Activated naive CD4-positive, alpha-beta T cell treated with anti-CD3 and anti-CD28 coated beads for 36 hours (primary cell): ENCODE measurements at regions not wholly inside any gene's neighbourhood (a gene's known extent, or its start where the extent isn't known, plus 50 kb on each side); places are given as distances from the start of the nearest gene placed in this dataset.

Experiments used
- CTCF ChIA-PET: fragments of 350-600 bp; sonication (Branson Sonifier 250); formaldehyde crosslinking; loops from one replicate; lab custom pipeline; 2021; ENCODE audit warnings: antibody characterized with exemption; lab: Charles Lee
- DNase-seq: peaks from one replicate; pipeline ENCODE4 v3.0.0-alpha.2; 2020
- H3K27ac Mint-ChIP-seq: one replicate; pipeline ENCODE4 v1.8.0; 2021; ENCODE audit warnings: mild to moderate bottlenecking, mixed read lengths
- H3K27me3 Mint-ChIP-seq: one replicate; pipeline ENCODE4 v1.8.0; 2021; ENCODE audit warnings: low read depth, mixed read lengths
- H3K36me3 Mint-ChIP-seq: one replicate; pipeline ENCODE4 v1.8.0; 2021; ENCODE audit warnings: low read depth, mixed read lengths
- H3K4me1 Mint-ChIP-seq: one replicate; pipeline ENCODE4 v1.8.0; 2021; ENCODE audit warnings: low read depth, mixed read lengths
- H3K4me3 Mint-ChIP-seq: one replicate; pipeline ENCODE4 v1.8.0; 2021; ENCODE audit warnings: mild to moderate bottlenecking, moderate library complexity, mixed read lengths
- H3K9me3 Mint-ChIP-seq: one replicate; pipeline ENCODE4 v1.8.0; 2021; ENCODE audit warnings: mixed read lengths
- intact Hi-C: fragments of 100-400 bp; cut with micrococcal nuclease; formaldehyde crosslinking; loops from one replicate; pipeline ENCODE4 v1.15.1; 2023

DNA sequence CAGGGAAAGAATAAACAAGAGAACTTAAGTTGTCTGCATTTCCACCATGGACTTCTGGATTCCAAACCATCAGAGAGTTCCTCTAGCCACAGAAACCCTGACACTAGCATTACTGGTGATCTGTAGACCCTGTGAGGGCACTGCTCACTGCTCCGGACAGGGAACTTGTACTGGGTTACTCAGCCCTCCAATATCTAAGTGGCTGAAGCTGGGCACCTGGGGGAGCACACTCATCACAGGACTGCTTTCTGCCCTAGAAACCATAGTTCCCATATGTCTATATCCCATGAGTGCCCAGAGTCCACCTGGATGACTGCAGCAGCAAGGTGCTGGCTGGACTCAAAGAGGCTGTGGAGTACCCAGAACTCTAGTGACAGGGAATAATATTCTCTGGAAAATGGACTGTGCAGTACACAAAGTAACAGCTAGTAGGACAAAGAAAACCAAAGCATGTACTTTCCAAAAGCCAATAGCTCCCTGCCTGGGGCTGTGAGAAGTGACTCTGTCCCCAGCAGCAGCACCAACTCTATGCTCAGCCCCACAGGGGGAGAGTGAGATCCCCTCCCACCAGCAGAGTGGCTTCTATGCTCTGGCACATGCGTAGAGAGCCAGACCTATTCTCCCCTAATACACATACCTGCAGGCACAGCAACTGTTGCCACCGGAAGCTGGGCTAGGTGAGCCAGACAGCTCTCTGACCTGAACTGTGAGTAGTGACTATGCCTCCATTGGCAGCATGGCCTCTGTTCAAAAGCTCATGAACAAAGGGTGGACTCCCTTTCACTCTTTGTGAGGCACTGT lies 472.9 kb upstream of the FTMT start:
- Mint-ChIP-seq H3K9me3 (peaks cover 1% of the 10 kb centered on the region), H3K27me3 (no peaks in the 10 kb centered on the region), H3K36me3 (no peaks in the 10 kb centered on the region), H3K4me3 (no peak overlapping the region), H3K4me1 (no peaks in the 10 kb centered on the region), H3K27ac (no peak overlapping the region)
- no peak for DNase-seq
- CTCF ChIA-PET = no interaction called here
- intact Hi-C loops = no loop called here

DNA sequence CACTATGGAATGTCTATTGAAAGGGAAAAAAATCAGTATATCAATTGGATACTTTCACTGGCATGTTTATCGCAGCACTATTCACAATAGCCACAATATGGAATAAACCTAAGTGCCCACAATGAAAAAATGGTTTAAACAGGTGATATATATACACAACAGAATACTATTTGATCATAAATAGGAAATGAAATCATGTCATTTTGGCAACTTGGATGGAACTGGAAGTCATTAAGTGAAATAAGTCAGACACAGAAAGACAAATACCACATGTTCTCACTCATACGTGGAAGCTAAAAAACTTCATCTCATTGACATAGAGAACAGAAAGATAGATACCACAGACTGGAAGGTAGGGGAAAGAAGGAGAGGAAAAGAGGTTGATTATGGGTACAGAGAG lies 471.6 kb upstream of the FTMT start:
- Mint-ChIP-seq H3K27me3 (no peaks in the 10 kb centered on the region), H3K9me3 (peaks cover 1% of the 10 kb centered on the region), H3K36me3 (no peaks in the 10 kb centered on the region), H3K27ac (no peak overlapping the region), H3K4me3 (no peak overlapping the region), H3K4me1 (no peaks in the 10 kb centered on the region)
- CTCF ChIA-PET = no interaction called here
- intact Hi-C loops = no loop called here
- no peak for DNase-seq

DNA sequence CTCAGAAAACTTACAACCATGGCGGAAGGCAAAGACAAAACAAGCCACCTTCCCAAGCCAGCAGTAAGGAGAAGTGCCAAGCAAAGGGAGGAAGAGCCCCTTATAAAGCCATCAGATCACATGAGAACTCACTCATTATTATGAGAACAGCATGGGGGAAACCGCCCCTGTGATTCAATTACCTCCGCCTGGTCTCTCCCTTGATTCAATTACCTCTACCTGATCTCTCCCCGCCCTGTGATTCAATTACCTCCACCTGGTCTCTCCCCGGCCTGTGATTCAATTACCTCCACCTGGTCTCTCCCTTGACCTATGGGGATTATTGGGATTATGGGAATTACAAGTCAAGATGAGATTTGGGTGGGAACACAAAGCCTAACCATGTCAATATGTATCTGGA lies 467.3 kb upstream of the FTMT start:
- no peak for DNase-seq
- Mint-ChIP-seq H3K4me1 (no peaks in the 10 kb centered on the region), H3K9me3 (peaks cover 1% of the 10 kb centered on the region), H3K27me3 (no peaks in the 10 kb centered on the region), H3K36me3 (no peaks in the 10 kb centered on the region), H3K4me3 (no peak overlapping the region), H3K27ac (no peak overlapping the region)
- CTCF ChIA-PET = no interaction called here
- intact Hi-C loops = no loop called here

DNA sequence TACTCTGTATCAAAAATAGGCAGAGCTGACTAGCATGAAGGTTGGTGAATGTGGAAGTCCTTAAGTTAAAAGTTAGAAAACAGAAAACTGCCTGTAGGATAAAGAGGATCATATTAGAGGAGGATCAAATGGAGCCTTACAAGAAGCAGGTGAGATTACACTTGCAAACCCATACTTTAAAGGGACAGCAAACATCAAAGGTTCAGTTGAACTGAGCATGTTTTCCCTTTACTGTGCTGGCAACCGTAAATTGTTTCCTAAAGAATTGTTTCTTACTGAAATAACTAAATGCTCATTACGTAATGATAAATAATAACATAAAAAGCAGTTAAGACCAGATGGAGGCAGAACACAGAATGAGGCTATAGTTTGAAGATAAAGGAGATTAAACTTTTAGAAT lies 465.3 kb upstream of the FTMT start:
- H3K36me3 Mint-ChIP-seq = no peaks in the 10 kb centered on the region

DNA sequence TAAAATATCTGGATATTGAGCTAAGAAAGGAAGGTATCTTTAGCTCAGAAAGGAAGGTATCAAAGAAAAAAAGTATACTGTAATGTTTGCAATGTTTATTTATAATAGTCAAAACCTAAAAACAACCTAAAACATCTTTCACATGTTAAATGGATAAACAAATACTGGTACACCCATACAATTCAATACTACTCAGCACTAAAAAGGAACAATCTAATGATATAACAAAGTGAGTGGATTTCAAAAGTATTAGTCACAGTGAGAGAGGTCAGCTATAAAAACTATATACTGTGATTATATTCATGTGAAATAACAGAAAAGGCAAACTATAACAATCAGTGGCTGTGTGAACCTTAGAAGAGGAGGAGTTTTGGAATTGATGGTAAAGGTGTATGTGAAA lies 455.0 kb upstream of the FTMT start:
- no peak for DNase-seq
- CTCF ChIA-PET = no interaction called here
- intact Hi-C loops = no loop called here
- Mint-ChIP-seq H3K9me3 (peaks cover 5% of the 10 kb centered on the region), H3K4me1 (no peaks in the 10 kb centered on the region), H3K4me3 (no peak overlapping the region), H3K36me3 (no peaks in the 10 kb centered on the region), H3K27ac (no peak overlapping the region), H3K27me3 (no peaks in the 10 kb centered on the region)

More for the DNA sequence above, 465.3 kb upstream of the FTMT start:
- no peak overlapping the region for H3K27ac Mint-ChIP-seq
- intact Hi-C loops = no loop called here
- H3K9me3 Mint-ChIP-seq = no peaks in the 10 kb centered on the region
- no peaks in the 10 kb centered on the region for H3K4me1 Mint-ChIP-seq
- no peak overlapping the region for H3K4me3 Mint-ChIP-seq
- DNase-seq = no peak
- no peaks in the 10 kb centered on the region for H3K27me3 Mint-ChIP-seq
- CTCF ChIA-PET = no interaction called here

DNA sequence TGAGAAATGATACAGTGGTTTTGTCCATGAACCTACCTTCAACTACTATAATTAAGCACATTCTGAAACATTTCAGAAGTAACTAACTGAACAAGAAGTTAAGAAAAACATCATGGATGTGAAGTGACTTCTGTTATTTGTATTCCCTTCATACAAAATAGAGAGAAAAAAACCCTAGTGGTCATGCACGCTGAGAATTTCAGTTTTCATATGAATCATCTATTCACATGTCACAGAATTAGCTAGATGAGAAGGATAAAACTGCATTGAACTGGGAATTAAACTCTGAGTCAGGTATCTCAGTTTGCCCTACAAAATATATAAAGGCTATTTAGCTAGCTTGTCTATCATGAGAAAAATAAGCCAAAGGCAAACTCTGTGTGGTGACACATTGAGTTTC lies 451.8 kb upstream of the FTMT start:
- no peaks in the 10 kb centered on the region for H3K4me1 Mint-ChIP-seq
- H3K9me3 Mint-ChIP-seq = peaks cover 11% of the 10 kb centered on the region
- H3K27ac Mint-ChIP-seq = no peak overlapping the region
- intact Hi-C loops = no loop called here
- CTCF ChIA-PET = no interaction called here
- DNase-seq = no peak
- H3K36me3 Mint-ChIP-seq = no peaks in the 10 kb centered on the region
- H3K27me3 Mint-ChIP-seq = no peaks in the 10 kb centered on the region
- H3K4me3 Mint-ChIP-seq = no peak overlapping the region

DNA sequence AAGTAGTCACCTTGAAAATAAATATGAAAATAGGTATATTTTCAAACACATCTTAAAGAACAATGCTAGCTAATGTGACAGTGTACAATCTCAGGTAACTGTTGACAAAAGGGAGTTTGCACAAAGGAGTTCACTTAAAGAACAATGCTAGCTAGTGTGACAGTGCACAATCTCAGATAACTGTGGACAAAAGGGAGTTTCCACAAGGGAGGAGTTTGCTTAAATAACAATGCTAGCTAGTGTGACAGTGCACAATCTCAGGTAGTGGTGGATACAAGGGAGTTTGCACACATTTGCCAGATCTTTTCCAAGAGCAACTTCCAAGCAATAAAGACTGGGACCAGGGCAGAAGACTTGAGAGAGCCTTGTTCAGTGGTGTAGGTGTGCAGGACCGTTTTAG lies 442.9 kb upstream of the FTMT start:
- DNase-seq = no peak
- Mint-ChIP-seq H3K4me1 (no peaks in the 10 kb centered on the region), H3K27me3 (no peaks in the 10 kb centered on the region), H3K27ac (no peak overlapping the region), H3K4me3 (no peak overlapping the region), H3K9me3 (peaks cover 2% of the 10 kb centered on the region), H3K36me3 (no peaks in the 10 kb centered on the region)
- intact Hi-C loops = no loop called here
- CTCF ChIA-PET = no interaction called here

DNA sequence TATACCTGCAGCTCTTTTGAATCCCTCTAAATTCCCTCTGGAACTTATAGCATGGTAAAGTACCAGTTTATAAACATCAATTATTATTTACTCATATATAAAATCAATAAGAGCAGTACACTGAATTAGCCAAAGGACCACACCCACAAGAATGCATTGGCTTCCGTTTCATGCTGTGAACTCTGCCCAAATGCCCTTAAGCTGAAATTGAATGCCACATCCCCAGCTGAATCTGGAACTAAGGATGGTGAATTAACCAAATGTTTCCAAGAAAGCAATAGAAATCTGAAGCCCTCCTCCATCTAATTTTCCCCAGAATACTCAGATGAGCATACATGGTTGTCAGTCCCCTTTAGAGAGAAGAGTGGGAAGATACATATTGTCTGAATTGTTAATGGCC lies 436.4 kb upstream of the FTMT start:
- no peak overlapping the region for H3K4me3 Mint-ChIP-seq
- no peaks in the 10 kb centered on the region for H3K27me3 Mint-ChIP-seq
- intact Hi-C loops = no loop called here

DNA sequence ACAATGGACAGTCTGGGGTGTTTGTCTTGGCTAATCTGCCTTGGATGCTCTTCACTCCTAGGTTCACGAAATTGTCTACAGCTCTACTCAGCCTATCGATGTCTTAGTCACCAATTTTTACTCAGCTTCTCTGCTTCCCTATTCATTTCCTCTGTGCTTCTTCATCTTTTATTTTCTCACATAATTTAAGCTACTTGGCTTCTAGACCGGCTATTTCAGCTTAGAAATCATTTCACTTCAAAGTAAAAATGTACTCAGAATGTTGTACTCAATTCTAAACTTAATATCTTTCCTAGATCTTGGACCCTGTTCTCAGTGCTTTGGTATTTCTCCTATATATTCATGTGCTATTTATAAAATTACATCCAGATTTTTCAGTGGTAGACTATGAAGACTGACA lies 430.0 kb upstream of the FTMT start:
- H3K4me1 Mint-ChIP-seq = no peaks in the 10 kb centered on the region
- H3K36me3 Mint-ChIP-seq = no peaks in the 10 kb centered on the region

More for the DNA sequence above, 436.4 kb upstream of the FTMT start:
- H3K9me3 Mint-ChIP-seq = peaks cover 11% of the 10 kb centered on the region
- CTCF ChIA-PET = no interaction called here
- no peak overlapping the region for H3K27ac Mint-ChIP-seq
- DNase-seq = no peak
- H3K36me3 Mint-ChIP-seq = no peaks in the 10 kb centered on the region
- no peaks in the 10 kb centered on the region for H3K4me1 Mint-ChIP-seq

DNA sequence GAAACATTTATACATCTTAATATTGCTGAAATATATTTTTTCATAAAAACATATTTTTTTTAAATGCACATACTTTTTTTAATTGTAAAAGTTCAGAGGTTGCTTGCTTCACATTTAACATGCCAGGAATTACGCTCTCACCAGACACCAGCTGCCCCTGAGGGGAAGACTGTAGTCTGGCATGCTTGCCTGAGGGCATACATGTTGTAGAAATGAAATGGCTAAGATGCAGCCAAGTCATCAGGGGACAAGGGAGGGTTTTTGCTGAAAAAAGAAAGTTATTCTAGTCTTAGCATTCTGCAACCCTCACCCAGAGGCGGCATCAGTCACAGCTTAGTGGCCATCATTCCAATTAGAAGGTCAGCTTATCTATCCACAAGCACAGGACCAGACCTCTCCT lies 426.7 kb upstream of the FTMT start:
- intact Hi-C loops = no loop called here
- no peak for DNase-seq
- no peak overlapping the region for H3K4me3 Mint-ChIP-seq
- CTCF ChIA-PET = no interaction called here
- H3K36me3 Mint-ChIP-seq = no peaks in the 10 kb centered on the region
- no peaks in the 10 kb centered on the region for H3K27me3 Mint-ChIP-seq
- H3K9me3 Mint-ChIP-seq = peaks cover 4% of the 10 kb centered on the region
- no peaks in the 10 kb centered on the region for H3K4me1 Mint-ChIP-seq
- H3K27ac Mint-ChIP-seq = no peak overlapping the region

More for the DNA sequence above, 430.0 kb upstream of the FTMT start:
- no peak overlapping the region for H3K27ac Mint-ChIP-seq
- CTCF ChIA-PET = no interaction called here
- intact Hi-C loops = no loop called here
- DNase-seq = no peak
- H3K4me3 Mint-ChIP-seq = no peak overlapping the region
- peaks cover 5% of the 10 kb centered on the region for H3K9me3 Mint-ChIP-seq
- no peaks in the 10 kb centered on the region for H3K27me3 Mint-ChIP-seq

DNA sequence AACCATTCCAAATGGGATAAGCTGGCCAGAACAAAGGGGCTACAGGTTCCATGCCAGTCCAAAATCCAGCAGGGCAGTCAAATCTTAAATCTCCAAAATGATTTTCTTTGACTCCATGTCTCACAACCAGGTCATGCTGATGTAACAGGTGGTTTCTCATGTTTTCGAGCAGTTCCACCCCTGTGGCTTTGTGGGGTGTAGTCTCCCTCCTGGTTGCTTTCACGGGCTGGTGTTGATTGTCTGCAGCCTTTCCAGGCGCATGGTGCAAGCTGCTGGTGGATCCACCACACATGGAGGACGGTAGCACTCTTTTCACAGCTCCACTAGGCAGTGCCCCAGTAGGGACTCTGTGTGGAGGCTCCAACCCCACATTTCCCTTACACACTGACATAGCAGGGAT lies 425.5 kb upstream of the FTMT start:
- CTCF ChIA-PET = no interaction called here

DNA sequence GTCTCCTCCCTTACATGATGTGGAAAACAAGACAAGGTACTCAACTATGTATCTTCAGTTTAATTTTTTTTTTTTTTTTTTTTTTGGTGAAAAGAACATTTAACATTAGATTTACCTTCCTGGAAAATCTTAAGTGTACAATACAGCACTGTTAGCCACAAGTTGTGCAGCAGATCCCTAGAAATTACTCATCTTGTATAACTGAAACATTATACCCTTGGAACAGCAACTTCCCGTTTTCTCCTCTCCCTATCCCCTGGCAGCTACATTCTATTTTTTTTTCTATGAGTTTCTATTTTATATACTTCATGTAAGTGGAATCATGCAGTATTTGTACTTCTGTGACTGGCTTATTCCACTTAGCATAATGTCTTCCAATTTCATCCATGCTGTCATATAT lies 421.9 kb upstream of the FTMT start:
- Mint-ChIP-seq H3K9me3 (peaks cover 10% of the 10 kb centered on the region), H3K27ac (no peak overlapping the region), H3K27me3 (no peaks in the 10 kb centered on the region), H3K36me3 (no peaks in the 10 kb centered on the region), H3K4me1 (no peaks in the 10 kb centered on the region), H3K4me3 (no peak overlapping the region)
- intact Hi-C loops = no loop called here
- DNase-seq = no peak
- CTCF ChIA-PET = no interaction called here

More for the DNA sequence above, 425.5 kb upstream of the FTMT start:
- H3K4me1 Mint-ChIP-seq = no peaks in the 10 kb centered on the region
- H3K27me3 Mint-ChIP-seq = no peaks in the 10 kb centered on the region
- H3K27ac Mint-ChIP-seq = no peak overlapping the region
- H3K9me3 Mint-ChIP-seq = peaks cover 4% of the 10 kb centered on the region
- no peak overlapping the region for H3K4me3 Mint-ChIP-seq
- no peak for DNase-seq
- no peaks in the 10 kb centered on the region for H3K36me3 Mint-ChIP-seq
- intact Hi-C loops = no loop called here

DNA sequence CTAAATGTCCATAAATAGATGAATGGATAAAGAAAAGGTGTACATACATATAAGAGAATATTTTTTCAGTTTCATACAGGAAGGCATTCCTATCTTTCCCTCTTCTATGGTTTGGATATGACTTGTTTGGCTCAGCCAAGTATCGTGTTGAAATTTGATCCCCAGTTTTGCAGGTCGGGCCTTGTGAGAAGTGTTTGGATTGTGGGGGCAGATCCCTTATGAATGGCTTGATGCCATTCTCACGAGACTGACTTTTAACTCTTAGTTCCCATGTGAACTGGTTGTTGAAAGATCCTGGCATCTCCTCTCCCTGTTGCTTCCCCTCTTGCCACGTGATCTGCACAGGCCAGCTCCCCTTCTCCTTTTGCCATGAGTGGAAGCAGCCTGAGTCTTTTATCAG lies 421.1 kb upstream of the FTMT start:
- no peaks in the 10 kb centered on the region for H3K27me3 Mint-ChIP-seq
- intact Hi-C loops = no loop called here
- peaks cover 10% of the 10 kb centered on the region for H3K9me3 Mint-ChIP-seq
- DNase-seq = no peak
- no peak overlapping the region for H3K27ac Mint-ChIP-seq
- H3K36me3 Mint-ChIP-seq = no peaks in the 10 kb centered on the region
- H3K4me1 Mint-ChIP-seq = no peaks in the 10 kb centered on the region
- CTCF ChIA-PET = interaction anchor here (0.6 kb wide), 1 partner anchor 57 kb away, joined by 5 read pairs; no protein-coding TSS in a partner anchor
- H3K4me3 Mint-ChIP-seq = no peak overlapping the region
